GM20000 (cell line): ENCODE measurements at regions not wholly inside any gene's neighbourhood (a gene's known extent, or its start where the extent isn't known, plus 50 kb on each side); places are given as distances from the start of the nearest gene placed in this dataset.

ENCODE experiments used
- DNase-seq: peaks from one replicate; pipeline ENCODE4 v3.0.0; 2012; ENCODE audit warnings: low spot score
- TF ChIP-seq, protein P1 (sequence below): IDR thresholded peaks from 2 replicates; pipeline ENCODE4 v1.5.1; 2012; ENCODE audit warnings: mild to moderate bottlenecking, control low read depth; ENCODE audit errors: extremely low read depth, missing control alignments

DNA sequence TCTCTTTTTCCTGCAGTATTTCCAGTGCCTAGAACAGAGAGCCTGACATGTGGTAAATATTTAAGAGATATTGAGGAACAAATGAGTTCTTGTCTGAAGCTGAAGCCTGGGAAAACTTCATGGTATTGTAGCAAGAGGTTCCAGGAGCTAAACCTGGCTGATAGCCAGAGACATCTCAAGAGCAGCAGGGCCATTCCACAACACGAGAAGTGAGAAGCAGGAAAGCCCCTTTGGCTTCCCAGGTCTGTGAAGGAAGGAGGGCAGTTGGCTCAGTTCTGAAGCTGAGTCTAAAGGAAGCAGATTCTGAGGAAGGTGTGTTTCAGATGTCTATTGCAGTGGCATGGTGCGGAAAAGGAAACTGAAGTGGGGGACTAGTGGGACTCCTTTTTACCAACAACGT is 63.8 kb upstream of the FAM204A start:
- no peak for DNase-seq
- TF ChIP-seq, protein P1, sequence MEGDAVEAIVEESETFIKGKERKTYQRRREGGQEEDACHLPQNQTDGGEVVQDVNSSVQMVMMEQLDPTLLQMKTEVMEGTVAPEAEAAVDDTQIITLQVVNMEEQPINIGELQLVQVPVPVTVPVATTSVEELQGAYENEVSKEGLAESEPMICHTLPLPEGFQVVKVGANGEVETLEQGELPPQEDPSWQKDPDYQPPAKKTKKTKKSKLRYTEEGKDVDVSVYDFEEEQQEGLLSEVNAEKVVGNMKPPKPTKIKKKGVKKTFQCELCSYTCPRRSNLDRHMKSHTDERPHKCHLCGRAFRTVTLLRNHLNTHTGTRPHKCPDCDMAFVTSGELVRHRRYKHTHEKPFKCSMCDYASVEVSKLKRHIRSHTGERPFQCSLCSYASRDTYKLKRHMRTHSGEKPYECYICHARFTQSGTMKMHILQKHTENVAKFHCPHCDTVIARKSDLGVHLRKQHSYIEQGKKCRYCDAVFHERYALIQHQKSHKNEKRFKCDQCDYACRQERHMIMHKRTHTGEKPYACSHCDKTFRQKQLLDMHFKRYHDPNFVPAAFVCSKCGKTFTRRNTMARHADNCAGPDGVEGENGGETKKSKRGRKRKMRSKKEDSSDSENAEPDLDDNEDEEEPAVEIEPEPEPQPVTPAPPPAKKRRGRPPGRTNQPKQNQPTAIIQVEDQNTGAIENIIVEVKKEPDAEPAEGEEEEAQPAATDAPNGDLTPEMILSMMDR = no peak

DNA sequence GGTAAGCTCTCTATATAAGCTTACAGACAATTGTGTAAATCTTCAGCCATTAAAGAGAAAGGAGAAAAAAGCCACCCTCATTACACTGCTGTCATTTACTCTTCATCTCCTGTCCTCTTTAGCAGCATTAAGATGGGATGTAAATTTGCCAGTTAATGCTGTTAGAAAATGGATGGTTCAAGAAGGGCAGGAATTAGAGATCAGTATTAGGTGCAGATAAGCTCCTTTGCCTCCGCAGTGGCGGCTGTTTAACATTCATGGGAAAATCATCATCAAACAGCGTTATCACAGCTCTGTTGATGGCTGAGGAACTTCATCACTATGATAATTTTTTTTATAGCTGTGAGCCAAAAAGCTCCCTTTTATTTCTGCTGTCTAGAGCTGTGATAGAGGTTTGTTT is 61.8 kb upstream of the FAM204A start:
- no peak for DNase-seq
- TF ChIP-seq, protein P1 = no peak

DNA sequence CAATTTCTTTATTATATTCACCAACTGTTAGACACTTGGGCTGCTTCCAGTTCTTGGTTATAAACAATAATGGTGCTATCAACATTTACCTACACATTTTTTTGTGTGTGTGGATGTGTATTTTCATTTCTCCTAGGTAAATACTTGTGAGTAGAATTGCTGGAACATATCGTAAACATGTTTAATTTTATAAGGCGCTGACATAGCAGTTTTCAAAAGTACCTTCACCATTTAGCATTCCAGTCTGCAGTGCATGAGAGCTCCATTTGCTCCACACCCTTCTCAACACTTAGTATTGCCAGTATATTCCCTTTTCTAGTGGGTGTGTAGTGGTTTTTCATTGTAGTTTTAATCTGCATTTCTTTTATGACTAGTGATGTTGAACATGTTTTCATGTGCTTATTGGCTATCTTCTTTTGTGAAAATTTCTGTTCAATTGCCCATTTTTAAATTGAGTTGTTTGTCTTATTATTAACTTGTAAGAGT is 59.6 kb upstream of the FAM204A start:
- TF ChIP-seq, protein P1 = no peak
- no peak for DNase-seq

DNA sequence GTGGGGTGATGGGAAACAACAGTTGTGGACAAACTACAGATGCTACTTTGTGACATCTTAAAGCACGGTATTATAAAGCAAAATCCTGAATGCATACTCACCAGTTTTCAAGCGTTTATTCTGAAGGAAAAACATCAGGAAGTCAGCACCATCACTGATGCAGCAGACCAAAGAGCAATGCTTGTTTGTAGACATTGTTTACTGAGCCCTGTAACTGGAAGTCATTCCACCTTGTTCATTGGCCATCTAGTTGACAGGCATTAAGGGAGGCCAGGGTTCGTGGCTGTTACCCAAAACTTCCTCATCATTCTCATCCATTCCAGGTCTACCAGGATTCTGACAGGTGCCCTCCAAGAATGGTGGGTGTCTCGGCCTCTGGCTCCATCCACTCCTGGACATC is 55.3 kb upstream of the FAM204A start:
- DNase-seq = no peak
- TF ChIP-seq, protein P1 = no peak

DNA sequence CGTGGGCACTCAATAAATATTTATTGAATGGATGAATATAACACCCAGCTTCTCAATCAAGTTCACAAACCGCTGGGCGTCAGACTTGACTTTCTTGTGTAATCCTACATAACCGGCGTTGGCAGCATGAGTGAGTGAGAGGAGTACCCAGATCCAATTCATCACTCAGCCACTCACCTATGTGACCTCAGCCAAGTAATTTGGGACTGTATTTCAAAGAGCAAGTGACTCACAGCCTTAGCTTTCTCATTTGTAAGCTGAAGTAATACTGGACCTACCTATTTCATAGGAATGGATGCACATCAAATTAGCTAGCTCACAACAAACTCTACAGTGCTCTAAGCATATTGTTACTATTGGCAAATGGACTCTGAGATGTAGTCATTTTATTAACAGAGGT is 53.8 kb upstream of the FAM204A start:
- TF ChIP-seq, protein P1 = no peak
- DNase-seq = no peak

DNA sequence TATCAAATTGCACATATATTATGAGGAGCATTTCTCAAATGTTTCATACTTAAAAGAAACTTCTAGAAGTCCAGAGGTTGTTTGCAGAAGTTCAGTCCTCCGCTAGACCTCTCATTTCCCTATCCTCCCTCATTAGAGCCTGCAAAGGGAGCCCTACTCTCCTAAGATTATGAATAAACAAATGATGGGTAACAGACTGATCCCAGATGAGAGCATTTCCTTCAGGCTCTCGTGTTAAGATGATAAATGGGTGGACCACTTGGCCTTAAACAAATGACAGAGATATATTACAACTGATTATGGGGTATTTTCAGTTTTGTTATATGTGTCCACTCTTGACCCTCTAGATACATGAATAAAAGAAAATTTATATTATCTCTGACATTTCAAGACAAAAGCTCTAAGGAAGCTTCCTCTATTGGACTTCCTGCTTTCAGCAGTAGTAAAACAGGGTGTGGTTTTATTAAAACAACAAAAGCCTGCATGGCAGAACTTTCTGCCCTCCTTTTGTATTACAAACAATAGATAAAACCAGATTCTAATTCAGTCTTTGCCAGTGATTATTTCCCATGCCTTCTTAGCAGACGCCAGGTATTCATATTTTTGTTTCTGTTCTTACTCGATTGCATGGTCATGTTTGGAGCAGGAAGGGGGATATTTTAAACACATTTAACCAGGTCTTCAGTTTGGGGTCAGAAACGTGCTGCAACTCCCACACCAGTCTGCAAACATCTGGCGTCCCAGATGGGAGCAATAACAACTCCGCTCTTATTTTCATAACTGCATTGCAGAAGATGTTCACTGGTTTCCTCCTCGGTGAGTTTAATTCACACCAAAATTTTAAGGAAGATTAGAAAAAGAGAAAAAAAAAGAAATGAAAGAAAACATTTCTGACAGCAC is 52.4 kb upstream of the FAM204A start:
- TF ChIP-seq, protein P1 = no peak
- DNase-seq = no peak

DNA sequence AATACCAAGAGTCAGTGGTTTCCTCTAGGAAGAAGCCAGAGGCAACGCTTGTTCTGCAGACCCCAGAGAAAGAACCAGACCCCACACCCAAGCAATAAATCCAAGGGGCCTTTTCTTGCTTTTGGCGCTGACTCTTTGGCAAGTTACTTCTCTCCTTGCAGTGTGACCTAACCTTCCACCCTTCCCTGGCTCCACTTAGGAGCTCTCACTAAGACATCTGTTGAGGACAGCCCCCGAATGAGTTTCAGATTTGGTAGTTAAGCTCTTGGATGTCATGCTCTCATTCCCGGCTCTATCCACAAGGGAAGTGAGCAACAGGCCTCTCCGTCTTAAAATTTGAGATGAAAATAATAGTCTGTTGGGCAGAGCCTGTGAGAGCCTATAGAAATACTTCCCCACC is 50.6 kb upstream of the FAM204A start:
- DNase-seq = no peak
- TF ChIP-seq, protein P1 = no peak
